Right atrium auricular region (tissue), 2 donors: ENCODE measurements at regions not wholly inside any gene's neighbourhood (a gene's known extent, or its start where the extent isn't known, plus 50 kb on each side); places are given as distances from the start of the nearest gene placed in this dataset.
"Not testable (repeated sequence)": the region's sequence is repeated elsewhere in the genome, so short reads cannot be mapped to it uniquely, and the experiment has no call there.

Source experiments
- DNase-seq: peaks from one replicate; pipeline ENCODE4 v3.0.0-alpha.2; 2019; ENCODE audit warnings: low spot score
- H3K27ac ChIP-seq, 2 donors: fragments of 200-600 bp; sonication (generic); 1 replicate in 1 of 2; 2 replicates in 1 of 2; pipeline ENCODE4 v1.5.1; 2016 to 2019
- H3K27me3 ChIP-seq, 2 donors: fragments of 200-600 bp; sonication (generic); one replicate each; pipeline versions ENCODE4 v1.5.1 to v1.6.0; 2017 to 2019
- H3K36me3 ChIP-seq: fragments of 200-600 bp; sonication (generic); one replicate; pipeline ENCODE4 v1.5.1; 2016
- H3K4me1 ChIP-seq, 2 donors: fragments of 200-600 bp; sonication (generic); one replicate each; pipeline versions ENCODE4 v1.5.1 to v1.6.0; 2017 to 2019
- H3K4me3 ChIP-seq, 2 donors: fragments of 200-600 bp; sonication (generic); 1 replicate in 1 of 2; 2 replicates in 1 of 2; pipeline ENCODE4 v1.5.1; 2017 to 2019; ENCODE audit warnings: mild to moderate bottlenecking in 1 of 2, moderate library complexity in 1 of 2
- H3K9me3 ChIP-seq, 2 donors: fragments of 200-600 bp; sonication (generic); one replicate each; pipeline ENCODE4 v1.5.1; 2019
- TF ChIP-seq, protein P1 (sequence below), 2 donors: fragments of 200-600 bp; sonication (generic); IDR thresholded peaks; one replicate each; pipeline ENCODE4 v1.5.1; 2019; ENCODE audit warnings: antibody characterized with exemption in 2 of 2

- DNase-seq, result no peak
- Histone ChIP-seq H3K27ac (no peak overlapping the region), H3K9me3 (peaks cover 0 to 5% of the 10 kb centered on the region in 2 donors), H3K4me1 (no peaks in the 10 kb centered on the region), H3K4me3 (no peak overlapping the region), H3K36me3 (no peaks in the 10 kb centered on the region), H3K27me3 (no peaks in the 10 kb centered on the region)
- TF ChIP-seq, protein P1, sequence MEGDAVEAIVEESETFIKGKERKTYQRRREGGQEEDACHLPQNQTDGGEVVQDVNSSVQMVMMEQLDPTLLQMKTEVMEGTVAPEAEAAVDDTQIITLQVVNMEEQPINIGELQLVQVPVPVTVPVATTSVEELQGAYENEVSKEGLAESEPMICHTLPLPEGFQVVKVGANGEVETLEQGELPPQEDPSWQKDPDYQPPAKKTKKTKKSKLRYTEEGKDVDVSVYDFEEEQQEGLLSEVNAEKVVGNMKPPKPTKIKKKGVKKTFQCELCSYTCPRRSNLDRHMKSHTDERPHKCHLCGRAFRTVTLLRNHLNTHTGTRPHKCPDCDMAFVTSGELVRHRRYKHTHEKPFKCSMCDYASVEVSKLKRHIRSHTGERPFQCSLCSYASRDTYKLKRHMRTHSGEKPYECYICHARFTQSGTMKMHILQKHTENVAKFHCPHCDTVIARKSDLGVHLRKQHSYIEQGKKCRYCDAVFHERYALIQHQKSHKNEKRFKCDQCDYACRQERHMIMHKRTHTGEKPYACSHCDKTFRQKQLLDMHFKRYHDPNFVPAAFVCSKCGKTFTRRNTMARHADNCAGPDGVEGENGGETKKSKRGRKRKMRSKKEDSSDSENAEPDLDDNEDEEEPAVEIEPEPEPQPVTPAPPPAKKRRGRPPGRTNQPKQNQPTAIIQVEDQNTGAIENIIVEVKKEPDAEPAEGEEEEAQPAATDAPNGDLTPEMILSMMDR (IDR thresholded peaks at IDR 0.05), result no peak
Observed at GRCh38 chrX:9403374-9403773, 61.5 kb upstream of the TBL1X start.

- peak; percentile 64 for DNase-seq
Observed at GRCh38 chrX:9405635-9406034, 59.2 kb upstream of the TBL1X start.

GRCh38 chrX:9410889-9411288, 54.0 kb upstream of the TBL1X start:
- not testable (repeated sequence) for H3K36me3 ChIP-seq, H3K27ac ChIP-seq, H3K27me3 ChIP-seq, H3K9me3 ChIP-seq, H3K4me1 ChIP-seq, H3K4me3 ChIP-seq
- peak; percentile 64 for DNase-seq

More at GRCh38 chrX:9405635-9406034, 59.2 kb upstream of the TBL1X start:
- H3K36me3 ChIP-seq, H3K27me3 ChIP-seq, H3K4me3 ChIP-seq, H3K27ac ChIP-seq, H3K4me1 ChIP-seq, H3K9me3 ChIP-seq: not testable (repeated sequence)

- H3K4me3 ChIP-seq, H3K9me3 ChIP-seq, H3K27me3 ChIP-seq, H3K36me3 ChIP-seq, H3K4me1 ChIP-seq, H3K27ac ChIP-seq: not testable (repeated sequence)
- peak; percentile 66 for DNase-seq
Observed at GRCh38 chrX:9411682-9412081, 53.2 kb upstream of the TBL1X start.

DNA sequence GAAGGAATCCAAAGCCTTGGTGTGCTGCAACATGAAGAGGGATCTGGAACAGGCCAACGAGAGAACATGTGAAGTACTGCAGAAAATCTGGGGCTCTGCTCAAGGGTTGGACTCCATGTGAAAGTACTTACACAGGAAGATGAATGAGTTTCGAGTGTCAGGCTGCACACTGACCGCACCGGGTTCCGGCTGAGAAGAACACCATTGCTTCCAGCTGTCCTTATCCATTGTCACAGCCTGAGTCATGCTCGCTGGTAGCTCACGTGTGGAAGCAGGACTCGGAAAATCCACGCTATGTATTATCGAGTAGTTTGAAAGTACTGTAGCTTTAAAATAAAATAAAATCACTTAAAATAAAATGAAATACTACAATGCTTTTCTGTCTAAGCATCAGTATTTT, 50.4 kb upstream of the TBL1X start:
- H3K4me1 ChIP-seq, result no peaks in the 10 kb centered on the region
- no peaks in the 10 kb centered on the region for H3K9me3 ChIP-seq
- no peaks in the 10 kb centered on the region for H3K36me3 ChIP-seq
- H3K4me3 ChIP-seq, result no peak overlapping the region
- no peaks in the 10 kb centered on the region for H3K27me3 ChIP-seq
- no peak for DNase-seq
- no peak overlapping the region for H3K27ac ChIP-seq
- TF ChIP-seq, protein P1 (IDR thresholded peaks at IDR 0.05), result no peak
